GM18519 (cell line): ENCODE measurements at regions not wholly inside any gene's neighbourhood (a gene's known extent, or its start where the extent isn't known, plus 50 kb on each side); places are given as distances from the start of the nearest gene placed in this dataset.

Experiments
- ATAC-seq: cut with Tn5 transposase; IDR thresholded peaks from one replicate; pipeline ENCODE4 v1.9.1; 2021; ENCODE audit warnings: mild to moderate bottlenecking, moderate library complexity; ENCODE audit not compliant: unreplicated experiment, low FRiP score

DNA sequence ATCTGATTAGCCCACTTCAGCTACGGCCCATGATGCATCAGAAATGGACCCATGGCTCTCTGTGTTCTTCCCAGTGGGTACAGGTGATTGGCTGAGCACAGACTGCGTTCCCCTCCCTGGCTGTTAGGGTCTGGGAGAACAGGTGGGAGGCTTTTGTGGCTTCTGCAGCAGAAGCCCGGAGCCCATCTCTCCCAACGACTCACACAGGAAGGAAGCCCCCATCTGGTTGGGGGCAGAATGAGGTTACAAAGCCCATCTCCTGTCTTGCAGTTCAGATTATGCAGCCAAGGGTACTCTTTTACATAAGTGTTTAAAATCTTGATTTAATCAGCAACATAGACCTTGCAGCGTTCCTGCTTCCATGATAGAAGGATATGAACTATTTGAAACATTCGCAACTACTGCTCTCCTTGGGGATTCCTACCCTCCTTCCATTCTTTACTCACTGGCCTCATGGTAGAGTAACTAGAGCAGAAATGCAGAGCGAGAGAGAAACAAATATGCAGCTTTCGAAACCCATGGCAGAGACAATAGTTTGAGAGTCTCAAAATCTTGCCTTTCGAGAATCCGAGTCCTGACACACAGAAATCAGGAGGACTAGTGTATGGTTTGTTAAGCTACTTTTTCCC, 291.3 kb downstream of the TLE3 start:
- no peak for ATAC-seq

DNA sequence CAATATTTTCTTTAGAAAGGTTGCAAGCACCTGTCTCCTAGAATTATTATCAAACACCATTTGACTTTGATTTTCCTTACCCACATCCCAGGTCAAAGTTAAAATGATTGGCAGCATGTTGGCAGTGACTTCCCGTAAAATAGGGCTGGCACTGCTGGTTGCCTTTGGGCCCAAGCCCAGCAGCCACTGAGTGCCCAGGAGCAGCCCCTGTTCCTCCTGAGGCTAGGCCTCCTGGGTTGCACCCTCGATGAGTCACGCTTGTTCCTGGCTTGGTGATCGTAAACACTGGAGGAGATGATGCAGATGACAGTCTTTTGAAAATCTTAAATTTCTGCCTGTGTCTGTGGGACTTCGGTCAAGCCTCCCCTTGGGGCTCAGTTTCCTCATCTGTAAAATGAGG, 290.0 kb downstream of the TLE3 start:
- no peak for ATAC-seq

DNA sequence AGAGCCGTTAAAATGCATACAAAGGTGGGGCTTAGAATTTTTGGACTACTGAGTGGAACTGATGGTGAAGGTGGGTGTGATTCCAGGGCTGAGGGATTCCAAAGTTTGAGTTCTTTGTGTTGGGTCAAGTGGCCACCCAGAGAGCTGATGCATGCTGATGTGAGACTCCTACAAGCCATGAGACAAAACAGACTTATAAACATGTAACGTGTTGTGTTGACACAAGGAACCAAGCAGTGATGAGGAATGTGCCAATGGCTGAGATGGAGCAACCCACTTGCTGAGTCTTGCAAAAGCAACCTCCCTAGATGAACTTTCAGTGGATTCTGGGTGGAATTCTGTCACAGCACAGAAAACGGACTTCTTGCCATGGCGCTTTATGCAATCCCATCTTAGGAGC, 289.0 kb downstream of the TLE3 start:
- no peak for ATAC-seq

DNA sequence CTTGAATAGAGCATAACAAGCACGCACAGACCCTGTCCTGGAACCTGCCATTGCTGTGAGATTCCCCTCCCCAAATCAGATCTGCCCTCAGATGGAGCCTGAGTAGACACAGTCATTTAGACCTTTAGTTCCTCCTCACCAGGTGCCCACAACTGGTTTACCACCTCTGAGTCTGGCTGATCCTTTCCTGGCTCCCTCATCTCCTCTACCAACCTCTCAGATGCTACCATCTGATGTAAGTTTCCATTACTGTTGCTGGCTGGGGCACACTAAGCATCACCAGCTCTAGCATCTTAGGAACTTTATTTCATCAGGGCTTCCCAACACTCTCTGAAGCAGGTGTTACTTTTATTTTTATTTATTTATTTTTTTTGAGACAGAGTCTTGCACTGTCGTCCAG, 288.3 kb downstream of the TLE3 start:
- ATAC-seq = no peak

DNA sequence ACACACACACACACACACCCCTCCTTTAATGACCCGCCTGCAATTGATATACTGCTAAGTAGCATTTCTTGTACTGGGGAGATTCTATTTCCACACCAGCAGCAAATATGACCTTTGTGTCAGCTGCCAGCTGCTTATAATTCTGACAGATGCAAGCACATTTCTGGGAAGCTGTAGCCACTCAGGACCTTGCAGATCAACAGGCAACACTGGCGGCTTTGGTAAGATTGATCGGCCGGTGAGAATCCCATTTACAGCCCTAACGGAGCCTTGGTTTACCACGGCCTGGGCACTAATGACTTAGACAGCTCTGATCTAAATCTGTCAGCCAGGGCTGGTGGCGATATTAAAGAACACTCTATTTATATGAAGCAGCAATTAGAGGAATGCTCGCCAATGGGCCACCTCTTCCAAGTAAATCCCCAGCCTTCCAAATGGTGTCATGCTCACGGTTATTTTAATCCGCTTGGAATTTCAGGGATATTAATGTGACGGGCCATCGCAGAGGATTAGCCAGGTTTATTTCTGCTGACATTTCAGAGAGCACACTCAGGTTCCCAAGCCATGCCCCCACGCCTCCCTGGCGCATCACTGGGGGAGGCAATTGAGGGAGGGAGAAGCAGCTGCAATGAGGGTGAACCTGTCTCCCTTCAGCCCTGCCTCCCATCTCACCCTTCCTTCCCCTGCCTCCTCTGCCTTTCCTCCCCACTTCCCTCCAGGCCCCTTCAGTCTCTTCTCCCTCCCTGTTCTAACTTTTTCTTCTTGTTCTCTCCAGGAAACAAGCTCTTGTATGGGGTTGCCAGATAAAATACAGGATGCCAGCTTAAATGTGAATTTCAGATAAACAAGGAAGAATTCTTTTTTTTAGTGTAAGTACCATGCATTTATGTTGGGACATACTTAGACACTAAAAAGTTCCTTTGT, 287.0 kb downstream of the TLE3 start:
- no peak for ATAC-seq

DNA sequence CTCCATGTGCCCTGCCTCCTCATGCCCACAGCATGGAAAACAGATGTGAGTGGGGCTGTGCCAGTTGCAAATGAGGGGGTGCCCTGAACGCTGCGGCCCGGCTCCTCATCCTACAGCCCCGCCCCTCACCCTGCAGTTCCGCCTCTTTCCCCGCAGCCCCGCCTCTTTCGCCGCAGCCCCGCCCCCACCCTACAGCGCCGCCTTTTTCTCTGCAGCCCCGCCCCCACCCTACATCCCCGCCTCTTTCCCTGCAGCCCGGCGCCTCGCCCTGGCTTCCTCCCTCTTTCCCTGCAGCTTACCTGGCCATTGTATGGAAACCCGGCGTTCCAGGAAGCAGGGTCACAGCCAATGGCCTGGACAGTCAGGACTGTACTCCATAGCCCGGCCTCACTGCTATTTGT, 284.9 kb downstream of the TLE3 start:
- no peak for ATAC-seq

DNA sequence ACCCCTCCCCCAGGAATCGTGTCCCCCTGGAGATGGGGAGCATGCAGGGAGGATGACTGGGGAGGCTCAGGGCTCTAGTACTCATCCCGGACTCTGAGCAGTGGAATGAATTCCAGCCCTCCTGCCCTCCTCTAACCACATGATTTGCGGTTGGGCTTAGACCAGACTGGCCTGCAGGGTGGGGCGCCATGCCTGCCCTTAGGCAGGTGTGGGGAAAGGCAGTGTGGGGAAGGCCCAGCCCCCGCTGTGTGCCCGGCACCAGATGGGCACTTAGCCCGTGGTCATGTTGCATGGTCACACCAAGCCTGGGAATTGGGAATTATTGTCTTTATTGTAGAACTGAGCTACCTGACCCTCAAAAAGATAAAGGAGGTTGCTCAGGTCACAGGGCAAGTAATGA, 283.8 kb downstream of the TLE3 start:
- ATAC-seq = no peak

DNA sequence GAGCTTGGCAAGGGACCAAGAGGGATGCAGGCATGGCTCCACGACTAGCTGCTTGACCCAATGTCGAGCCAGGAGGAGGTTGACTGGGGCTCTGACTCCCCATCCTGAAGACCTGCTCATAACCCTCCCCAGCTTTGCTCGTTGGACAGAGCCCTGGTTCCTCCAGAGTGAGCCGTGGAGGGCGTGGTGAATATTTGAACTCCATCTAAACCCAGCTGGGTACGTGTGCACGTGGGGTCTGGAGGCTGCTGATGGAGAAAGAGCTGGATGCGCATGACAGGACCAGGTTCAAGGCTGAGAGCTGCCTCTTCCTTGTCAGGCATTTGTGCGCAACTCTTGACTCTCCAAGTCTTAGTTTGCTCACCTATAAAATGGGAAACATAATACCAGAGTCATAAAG, 282.8 kb downstream of the TLE3 start:
- ATAC-seq = no peak

DNA sequence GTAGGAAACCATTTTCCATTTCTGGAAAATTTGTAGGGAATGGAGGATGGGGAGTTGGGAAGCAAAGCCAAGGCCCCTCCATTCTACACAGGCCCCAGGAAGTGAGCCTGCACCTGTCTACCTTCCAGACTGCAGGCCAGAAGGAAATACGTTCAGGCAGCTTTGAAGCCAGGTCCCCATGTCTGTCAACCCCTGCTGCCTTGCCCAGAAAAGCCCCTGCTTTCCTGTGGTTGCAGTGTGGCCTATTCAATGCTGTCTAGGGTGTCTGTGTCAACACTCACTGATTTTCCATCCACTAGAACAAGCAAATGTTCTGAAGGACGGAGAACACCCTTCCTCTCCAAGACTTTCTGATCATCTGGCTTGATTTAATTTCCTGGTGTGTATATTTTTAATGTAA, 281.9 kb downstream of the TLE3 start:
- no peak for ATAC-seq

DNA sequence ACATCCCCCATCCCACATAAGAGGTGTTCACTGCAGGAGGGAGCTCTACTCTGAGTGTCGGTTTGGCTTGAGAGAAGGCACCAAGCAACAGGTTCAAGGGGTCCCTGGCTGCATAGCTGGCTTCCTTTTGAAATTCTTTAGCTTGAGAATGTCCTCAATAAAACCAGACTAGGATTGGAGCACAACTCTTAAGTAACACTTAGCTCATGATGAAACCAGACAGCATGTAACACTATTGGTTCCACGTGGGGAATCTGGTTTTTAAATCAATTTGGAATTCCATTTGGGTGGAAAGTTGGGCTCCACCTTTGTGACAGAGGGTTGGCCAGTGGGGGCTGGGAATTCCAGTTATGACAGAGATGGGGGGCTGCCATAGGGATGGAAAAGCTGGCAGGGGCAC, 281.2 kb downstream of the TLE3 start:
- no peak for ATAC-seq

DNA sequence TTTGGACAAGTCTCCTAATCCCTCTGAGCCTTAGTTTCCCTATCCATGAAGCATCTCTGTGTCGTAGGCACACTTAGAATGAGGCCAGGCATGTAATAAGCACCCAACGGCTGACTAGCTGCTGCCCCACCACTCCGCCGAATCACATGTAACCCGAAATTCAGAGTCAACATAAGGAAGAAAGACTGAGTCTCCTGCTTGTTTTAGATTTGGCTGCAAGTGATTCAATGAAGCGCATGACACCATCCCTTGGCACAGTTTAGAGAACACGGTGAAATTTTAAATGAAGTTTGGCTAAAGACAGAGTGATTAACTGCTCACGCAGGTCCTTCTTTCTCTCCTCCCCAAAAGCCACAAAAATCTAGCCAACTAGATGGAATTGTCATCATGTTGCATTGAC, 279.2 kb downstream of the TLE3 start:
- ATAC-seq = no peak

DNA sequence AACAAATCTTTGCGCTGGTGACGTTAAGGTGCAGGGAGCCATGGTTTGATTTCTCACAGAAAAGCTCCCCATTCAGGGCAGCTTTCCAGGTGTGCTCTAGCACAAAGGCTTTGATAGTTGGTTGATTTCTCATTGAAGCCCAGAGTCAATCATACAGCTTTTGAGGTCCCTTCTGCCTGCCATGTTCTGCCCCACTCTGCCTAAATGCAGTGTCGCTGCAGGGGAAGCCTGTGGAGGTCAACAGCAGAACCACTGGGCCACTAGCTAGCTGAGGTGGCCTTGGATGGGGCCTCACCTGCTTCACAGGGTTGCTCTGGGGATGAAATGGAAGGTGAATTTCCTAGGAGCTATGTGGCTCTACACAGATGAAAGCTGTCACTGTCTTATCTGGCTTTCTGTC, 278.3 kb downstream of the TLE3 start:
- no peak for ATAC-seq

DNA sequence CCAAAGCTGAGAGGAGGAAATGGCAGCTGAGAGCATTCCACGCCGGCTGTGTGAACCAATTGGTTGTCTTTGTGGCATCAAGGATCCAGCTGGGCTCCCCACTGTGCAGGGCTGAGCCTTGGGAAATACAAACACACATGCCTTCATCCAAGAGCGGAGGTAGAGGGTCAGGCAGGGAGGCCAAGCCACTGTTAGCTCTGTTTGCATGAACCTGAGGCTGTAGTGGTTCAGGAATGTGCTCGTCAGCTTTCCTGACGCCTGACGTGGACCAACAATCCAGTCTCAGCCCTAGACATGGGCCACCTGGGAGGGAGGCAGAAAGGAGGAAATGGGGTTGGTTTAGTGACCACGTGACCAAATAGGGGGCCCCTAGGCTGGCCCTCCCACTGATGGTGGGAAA, 276.9 kb downstream of the TLE3 start:
- ATAC-seq = no peak

DNA sequence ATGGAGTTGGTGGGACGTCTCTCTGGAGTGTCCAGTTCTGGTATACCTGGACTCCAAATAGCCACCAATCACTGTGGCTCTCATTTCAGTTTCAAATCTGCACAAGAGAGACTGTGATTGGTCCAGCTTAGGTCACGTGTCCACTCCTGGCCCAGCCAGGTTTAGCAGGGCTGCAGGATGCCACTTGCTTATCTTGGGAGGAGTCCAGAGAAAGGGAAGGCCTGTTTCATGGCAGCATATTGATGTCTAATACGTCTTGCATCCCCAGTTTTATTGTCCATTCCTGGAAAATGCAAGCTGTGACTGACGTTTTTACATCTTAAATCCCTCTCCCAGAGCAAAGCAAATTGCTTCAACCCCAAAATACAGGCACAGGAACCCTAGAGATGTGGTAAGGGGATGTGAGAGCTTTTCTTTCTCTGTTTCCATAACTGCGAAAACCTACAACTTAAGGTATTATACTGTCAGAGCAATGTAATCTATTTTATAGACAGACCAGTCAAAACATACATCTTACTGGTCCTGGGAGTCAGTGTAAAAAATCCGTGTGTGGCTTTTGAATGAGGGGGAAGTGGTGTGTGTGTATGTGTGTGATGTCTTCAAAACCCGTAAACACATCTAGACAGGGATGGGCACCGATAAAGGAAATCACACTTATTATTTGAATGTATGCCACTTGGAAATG, 274.4 kb downstream of the TLE3 start:
- no peak for ATAC-seq

DNA sequence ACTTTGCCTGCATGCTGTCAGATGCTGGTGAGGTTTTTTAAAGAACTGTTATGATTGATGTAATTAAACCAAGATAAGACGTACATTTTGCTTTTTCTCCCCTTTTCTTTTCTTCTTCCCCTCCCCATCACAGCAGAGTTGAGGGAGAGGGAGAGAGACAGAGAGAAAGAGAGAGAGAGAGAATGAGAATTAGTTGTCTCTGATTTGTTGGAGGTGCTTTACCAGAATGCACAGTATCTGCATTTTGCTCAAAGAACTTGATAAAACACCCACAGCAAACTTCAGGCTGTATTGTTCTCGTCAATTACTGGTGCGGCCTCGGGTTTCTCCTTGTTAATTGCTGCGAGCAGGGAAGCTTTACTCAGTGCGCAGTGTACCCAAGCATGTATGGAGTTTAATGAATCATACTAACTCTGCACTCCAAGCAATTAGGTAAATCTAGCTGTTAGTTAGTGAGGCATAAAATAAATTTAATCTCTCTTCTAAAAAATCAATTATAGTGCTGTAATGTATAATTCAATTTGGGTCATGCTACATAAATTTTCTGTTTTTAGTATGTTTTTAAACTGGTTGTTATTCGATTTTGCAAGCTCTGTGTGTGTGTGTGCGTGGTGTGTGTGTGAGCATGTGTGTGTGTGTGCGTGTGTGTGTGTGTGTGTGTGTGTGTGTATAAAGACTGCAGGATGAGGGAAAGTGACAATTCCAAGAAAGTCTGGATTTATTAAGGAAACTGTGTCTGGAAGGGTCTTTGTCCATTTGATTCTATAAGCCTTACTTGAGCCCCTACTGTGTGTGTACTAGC, 273.4 kb downstream of the TLE3 start:
- ATAC-seq = no peak

DNA sequence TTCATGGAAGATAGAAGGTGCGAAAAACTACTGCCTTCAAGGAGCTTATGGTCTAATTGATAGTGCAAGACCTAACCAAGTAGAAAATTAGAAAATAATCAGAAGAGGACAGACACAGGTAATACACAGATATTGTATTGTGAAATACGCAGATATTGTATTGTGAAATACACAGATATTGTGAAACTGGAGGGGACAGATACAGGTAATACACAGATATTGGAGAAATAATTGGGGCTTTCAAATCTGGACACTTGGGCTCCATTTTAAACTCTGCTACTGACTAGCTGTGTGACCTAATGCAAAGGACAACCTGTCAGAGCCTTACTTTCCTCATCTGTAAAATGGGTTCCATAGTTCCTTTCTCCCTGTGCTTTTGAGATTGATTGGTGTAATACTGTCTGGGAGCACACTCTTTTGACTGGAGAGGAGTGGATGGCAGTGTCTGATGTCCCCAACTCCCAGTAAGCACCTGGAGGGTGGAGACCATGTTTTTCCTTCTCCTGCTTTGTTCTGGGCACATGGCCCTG, 272.8 kb downstream of the TLE3 start:
- no peak for ATAC-seq

DNA sequence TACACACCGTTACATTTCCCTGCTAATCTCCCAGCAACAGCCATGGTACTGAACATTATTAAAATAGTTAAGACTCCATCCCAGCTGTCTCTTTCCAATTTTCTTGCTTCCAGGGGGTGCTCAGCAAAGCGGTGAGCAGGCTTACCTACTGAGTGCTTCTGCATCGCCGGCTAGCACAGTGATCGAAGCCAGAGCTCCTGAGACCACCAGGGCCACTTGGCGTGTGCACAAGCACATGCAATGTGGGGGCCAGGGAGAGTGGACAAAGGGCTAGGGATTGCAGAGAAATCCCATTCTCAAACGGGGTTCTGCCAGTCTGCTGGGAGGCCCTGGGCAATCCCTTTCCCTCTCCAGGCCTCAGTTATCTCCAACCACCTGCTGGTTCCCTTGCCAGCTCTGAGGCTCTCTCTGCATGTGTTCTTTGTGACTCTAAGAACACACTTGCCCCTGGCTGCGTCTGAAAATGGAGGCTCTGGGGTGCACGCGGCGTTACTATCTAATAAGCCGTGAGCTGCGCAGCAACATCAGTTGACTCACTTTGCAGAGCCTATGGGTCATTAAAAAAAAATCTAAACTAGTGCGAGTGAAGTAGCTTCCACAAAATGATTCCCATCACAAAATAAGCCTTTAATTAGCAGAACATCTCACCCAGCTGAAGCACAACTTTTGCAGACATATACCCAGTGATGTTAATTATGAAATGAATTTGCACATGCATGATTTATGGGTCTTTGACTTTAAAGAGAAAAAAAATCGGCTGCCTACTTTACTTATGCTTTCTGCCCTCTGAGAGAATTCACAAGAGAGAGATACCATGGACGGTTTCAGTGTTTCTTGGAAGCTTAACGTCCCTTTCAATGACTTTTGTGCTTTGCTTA, 271.5 kb downstream of the TLE3 start:
- ATAC-seq = no peak

DNA sequence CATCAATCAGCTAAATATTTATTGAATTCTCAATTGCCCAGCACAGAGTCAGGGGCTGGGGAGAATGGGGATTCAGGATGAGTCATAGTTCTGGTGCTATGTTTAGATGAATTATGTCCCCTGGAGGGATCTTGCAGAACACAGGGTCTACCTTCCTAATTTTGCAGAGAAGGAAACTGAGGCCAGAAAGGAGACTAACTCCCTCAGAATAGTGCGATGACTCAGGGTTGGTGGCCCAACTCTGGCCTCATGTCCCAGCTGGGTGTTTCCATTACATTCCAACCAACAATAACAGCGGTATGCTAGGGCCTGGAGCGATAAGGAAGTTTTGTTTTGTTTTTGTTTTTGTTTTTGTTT, 270.9 kb downstream of the TLE3 start:
- no peak for ATAC-seq

DNA sequence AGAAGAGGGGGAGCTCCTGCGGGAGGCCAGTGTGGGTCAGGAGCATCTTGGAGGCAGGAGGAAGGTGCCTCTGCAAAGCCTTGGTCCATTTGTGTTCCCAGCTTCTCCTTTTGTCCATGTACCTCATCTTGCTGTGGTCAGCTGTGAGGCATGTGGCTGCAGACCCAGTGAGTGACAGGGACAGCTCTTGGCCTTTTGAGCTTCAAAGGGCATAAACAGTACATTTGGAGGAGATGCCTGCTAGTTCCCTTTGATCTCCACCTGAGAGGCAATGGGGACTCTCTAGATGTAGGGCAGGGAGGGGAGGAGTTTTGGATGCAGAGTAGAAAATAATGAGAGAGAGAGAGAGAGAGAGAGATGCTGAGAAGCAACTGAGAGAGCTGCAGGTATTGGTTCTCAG, 270.0 kb downstream of the TLE3 start:
- no peak for ATAC-seq
